Thoracic aorta (tissue), 2 donors: ENCODE measurements at regions not wholly inside any gene's neighbourhood (a gene's known extent, or its start where the extent isn't known, plus 50 kb on each side); places are given as distances from the start of the nearest gene placed in this dataset.

Experiments used
- ATAC-seq: fragments of 150-250 bp; one replicate; pipeline ENCODE4 v1.8.0; 2017; ENCODE audit warnings: low read depth; ENCODE audit not compliant: insufficient number of reproducible peaks, low FRiP score
- DNase-seq: peaks from one replicate; pipeline ENCODE4 v3.0.0-alpha.2; 2020; ENCODE audit warnings: low spot score
- H3K27ac ChIP-seq, 2 donors: fragments of 200-600 bp; sonication (generic); 1 replicate in 1 of 2; 2 replicates in 1 of 2; pipeline ENCODE4 v1.5.1; 2016; ENCODE audit warnings: mild to moderate bottlenecking in 2 of 2, moderate library complexity in 2 of 2
- H3K27me3 ChIP-seq: fragments of 200-600 bp; sonication (generic); replicated peaks from 2 replicates; pipeline ENCODE4 v1.6.0; 2016; ENCODE audit warnings: mild to moderate bottlenecking; ENCODE audit not compliant: insufficient read depth
- H3K36me3 ChIP-seq: fragments of 200-600 bp; sonication (generic); one replicate; pipeline ENCODE4 v1.5.1; 2016
- H3K4me1 ChIP-seq, 2 donors: fragments of 200-600 bp; sonication (generic); 1 replicate in 1 of 2; 2 replicates in 1 of 2; pipeline versions ENCODE4 v1.5.1 to v1.6.0; 2016; ENCODE audit warnings: low read depth in 2 of 2, mild to moderate bottlenecking in 1 of 2; ENCODE audit not compliant: control insufficient read depth in 1 of 2
- H3K4me3 ChIP-seq: fragments of 200-600 bp; sonication (generic); 2 replicates; pipeline ENCODE4 v1.5.1; 2016; ENCODE audit warnings: mild to moderate bottlenecking
- H3K9me3 ChIP-seq: fragments of 200-600 bp; sonication (generic); 2 replicates; pipeline ENCODE4 v1.5.1; 2016
- TF ChIP-seq, protein P1 (sequence below): fragments of 200-600 bp; sonication (generic); IDR thresholded peaks from one replicate; pipeline ENCODE4 v1.5.1; 2019; ENCODE audit warnings: antibody characterized with exemption

DNA sequence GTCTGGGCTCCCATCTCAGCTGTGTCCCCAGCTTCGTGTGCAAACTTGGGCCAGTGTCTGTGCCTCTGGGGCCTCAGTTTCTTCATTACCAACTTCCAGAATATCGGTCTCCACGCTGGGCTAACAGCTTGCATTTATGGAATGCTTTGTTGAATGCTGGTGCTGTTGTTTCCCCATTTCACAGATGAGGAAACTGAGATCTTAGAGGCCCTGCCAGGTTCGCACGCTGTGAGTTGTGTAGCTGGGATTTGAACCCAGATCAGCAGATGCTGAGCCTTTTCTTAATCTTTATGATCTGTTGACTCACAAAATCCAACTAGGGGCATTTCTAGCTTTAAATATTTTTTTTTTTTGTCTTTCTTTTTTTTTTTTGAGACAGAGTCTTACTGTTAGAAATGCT, 101.5 kb upstream of the STX18 start:
- ATAC-seq (no peak), DNase-seq (no peak)
- Histone ChIP-seq H3K36me3 (no peaks in the 10 kb centered on the region), H3K4me1 (no peaks in the 10 kb centered on the region), H3K27me3 (no peaks in the 10 kb centered on the region), H3K27ac (no peak overlapping the region), H3K9me3 (no peaks in the 10 kb centered on the region), H3K4me3 (no peak overlapping the region)
- TF ChIP-seq, protein P1, sequence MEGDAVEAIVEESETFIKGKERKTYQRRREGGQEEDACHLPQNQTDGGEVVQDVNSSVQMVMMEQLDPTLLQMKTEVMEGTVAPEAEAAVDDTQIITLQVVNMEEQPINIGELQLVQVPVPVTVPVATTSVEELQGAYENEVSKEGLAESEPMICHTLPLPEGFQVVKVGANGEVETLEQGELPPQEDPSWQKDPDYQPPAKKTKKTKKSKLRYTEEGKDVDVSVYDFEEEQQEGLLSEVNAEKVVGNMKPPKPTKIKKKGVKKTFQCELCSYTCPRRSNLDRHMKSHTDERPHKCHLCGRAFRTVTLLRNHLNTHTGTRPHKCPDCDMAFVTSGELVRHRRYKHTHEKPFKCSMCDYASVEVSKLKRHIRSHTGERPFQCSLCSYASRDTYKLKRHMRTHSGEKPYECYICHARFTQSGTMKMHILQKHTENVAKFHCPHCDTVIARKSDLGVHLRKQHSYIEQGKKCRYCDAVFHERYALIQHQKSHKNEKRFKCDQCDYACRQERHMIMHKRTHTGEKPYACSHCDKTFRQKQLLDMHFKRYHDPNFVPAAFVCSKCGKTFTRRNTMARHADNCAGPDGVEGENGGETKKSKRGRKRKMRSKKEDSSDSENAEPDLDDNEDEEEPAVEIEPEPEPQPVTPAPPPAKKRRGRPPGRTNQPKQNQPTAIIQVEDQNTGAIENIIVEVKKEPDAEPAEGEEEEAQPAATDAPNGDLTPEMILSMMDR: no peak

DNA sequence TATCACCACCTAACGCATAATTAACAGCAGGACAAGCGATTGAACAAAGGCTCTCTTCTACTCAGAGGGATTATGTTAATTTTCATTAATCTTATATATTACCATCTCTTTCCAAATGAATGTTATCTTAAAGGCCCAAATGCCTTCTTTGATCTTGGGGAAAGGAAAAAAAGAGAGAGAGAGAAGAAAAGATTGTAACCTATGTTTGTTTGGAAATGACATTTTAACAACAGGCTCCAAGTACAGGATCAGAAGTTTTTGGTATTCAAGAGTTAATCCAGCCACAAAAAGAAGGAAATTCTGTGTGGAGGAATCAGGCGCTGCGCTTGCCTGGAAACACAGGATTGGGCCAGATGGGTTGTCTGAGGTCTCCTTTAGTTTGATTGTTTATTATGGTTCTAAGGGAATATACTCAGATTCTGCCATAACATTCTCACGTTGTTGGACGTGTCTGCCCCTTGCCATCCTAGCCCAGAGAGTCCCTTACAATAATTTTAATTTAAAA, 100.7 kb upstream of the STX18 start:
- Histone ChIP-seq H3K27ac (no peak overlapping the region), H3K4me1 (no peaks in the 10 kb centered on the region), H3K27me3 (no peaks in the 10 kb centered on the region), H3K9me3 (no peaks in the 10 kb centered on the region), H3K4me3 (no peak overlapping the region), H3K36me3 (no peaks in the 10 kb centered on the region)
- TF ChIP-seq, protein P1: no peak
- DNase-seq (no peak), ATAC-seq (no peak)

DNA sequence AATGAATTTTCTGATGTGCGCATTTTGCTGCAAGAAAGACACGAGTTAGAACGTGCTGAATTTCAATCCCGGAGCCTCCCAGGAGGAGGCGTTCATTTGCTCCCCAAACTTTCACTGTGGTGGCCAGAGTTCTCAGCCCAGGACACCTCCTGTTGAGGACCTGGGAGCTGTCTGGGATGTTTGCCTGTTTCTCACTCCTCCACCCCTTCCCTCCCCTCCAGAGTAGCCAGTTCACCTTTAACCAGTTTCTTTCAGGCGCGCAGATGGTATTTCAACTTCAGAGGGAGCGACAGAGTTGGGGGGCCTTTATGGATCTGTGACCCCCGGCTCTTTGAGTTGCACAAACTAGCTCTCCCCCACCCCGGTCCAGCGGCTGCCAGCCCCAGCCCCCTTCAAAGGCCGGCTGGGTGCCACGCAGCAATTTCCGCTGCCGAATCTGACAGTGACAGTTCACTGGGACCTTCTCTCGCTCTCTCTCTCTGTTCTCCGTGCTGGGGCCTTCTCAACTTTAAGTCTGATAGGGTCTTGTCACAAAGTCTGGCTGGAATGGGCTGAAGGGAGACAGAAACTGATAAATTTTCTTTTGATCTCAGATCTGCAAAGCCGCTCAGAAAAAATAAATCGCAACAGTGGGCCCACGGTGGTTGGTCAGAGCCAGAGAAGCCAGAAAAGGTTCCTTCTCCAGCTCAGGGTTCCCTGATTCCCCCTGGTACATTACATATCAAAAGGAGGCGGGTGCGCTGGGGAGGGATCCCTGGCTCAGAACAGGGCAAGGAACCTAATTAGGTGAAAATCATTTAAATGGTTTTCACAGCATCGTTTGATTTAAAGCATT, 100.0 kb upstream of the STX18 start:
- no peaks in the 10 kb centered on the region for H3K27me3 ChIP-seq
- no peak for ATAC-seq
- DNase-seq: no peak

DNA sequence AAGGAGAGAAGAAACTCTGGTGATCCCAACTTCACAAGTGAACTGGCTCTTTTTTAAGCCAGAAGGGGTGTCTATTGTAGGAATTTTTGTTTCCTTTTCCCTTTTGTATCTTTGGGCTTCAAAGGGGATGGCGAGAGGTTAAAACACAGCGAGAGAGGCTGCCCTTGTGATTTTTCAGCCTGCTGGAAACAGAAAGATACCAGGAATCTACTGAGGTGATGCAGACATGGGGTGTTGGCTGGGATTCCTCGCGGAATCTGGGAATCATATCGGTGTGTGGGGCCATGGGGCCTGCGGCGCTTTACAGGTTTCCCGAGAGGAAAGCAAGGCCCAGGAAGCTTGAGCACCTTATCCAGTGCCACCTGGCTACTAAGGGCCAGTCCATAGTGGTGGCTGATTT, 99.4 kb upstream of the STX18 start:
- ATAC-seq (no peak), DNase-seq (no peak)
- Histone ChIP-seq H3K9me3 (no peaks in the 10 kb centered on the region), H3K27me3 (no peaks in the 10 kb centered on the region), H3K4me1 (no peaks in the 10 kb centered on the region), H3K36me3 (no peaks in the 10 kb centered on the region), H3K27ac (no peak overlapping the region), H3K4me3 (no peak overlapping the region)
- TF ChIP-seq, protein P1: no peak

More for the DNA sequence above, 100.0 kb upstream of the STX18 start:
- Histone ChIP-seq H3K36me3 (no peaks in the 10 kb centered on the region), H3K4me1 (no peaks in the 10 kb centered on the region), H3K27ac (no peak overlapping the region), H3K9me3 (no peaks in the 10 kb centered on the region), H3K4me3 (no peak overlapping the region)
- TF ChIP-seq, protein P1: no peak

DNA sequence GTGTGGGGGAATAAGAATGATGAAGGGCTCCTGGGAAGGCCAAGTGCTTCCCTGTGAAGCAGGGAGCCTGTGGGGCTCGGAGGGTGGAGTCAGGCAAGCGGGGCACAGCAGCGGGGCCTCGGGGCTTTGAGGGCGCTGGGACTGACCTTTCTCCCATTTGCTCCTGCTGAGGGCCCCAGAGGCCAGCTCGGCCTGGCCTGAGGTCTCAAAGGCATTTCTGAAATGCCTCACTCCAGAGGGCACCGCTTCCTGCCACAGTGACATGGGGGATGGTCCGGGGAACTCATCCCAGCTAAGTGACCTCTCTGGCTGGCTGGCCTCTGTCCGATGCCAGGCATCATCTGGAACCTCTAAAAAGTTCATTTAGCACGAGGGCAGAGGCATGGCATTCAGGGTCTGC, 98.8 kb upstream of the STX18 start:
- TF ChIP-seq, protein P1: no peak
- no peaks in the 10 kb centered on the region for H3K9me3 ChIP-seq
- H3K4me1 ChIP-seq: no peaks in the 10 kb centered on the region
- no peak for ATAC-seq
- no peak overlapping the region for H3K27ac ChIP-seq
- H3K36me3 ChIP-seq: no peaks in the 10 kb centered on the region
- no peak overlapping the region for H3K4me3 ChIP-seq
- DNase-seq: no peak
- H3K27me3 ChIP-seq: no peaks in the 10 kb centered on the region
